SK-N-SH (cell line): ENCODE measurements at regions not wholly inside any gene's neighbourhood (a gene's known extent, or its start where the extent isn't known, plus 50 kb on each side); places are given as distances from the start of the nearest gene placed in this dataset.

Experiments used
- CTCF ChIA-PET: fragments of 300-600, 350-600 bp; formaldehyde crosslinking; extraction: SDS; loops from one replicate; lab custom pipeline; 2021; lab: Yijun Ruan, JAX
- POLR2A ChIA-PET: fragments of 350-600 bp; sonication (Branson Sonifier 250); formaldehyde crosslinking; extraction: SDS; loops from one replicate; lab custom pipeline; 2020; ENCODE audit warnings: antibody characterized with exemption, inconsistent platforms; lab: Yijun Ruan, JAX
- DNase-seq: peaks from one replicate; pipeline ENCODE4 v3.0.0; 2012
- H2AFZ ChIP-seq: fragments of 200-600 bp; sonication (generic); 2 replicates; pipeline ENCODE4 v1.8.1; 2016; ENCODE audit warnings: antibody characterized with exemption, mild to moderate bottlenecking, low read depth
- H3F3A ChIP-seq: fragments of 200-600 bp; sonication (generic); replicated peaks from 2 replicates; pipeline ENCODE3; 2016; ENCODE audit warnings: antibody characterized with exemption, mild to moderate bottlenecking; ENCODE audit not compliant: insufficient read depth
- H3K27ac ChIP-seq, 2 experiments: fragments of 200-500 bp in 1 of 2; fragments of 200-600 bp in 1 of 2; sonication (Bioruptor generic) in 1 of 2; sonication (generic), shearing (Covaris generic) in 1 of 2; 2 replicates each; pipeline versions ENCODE4 v1.5.1 to v1.6.1; 2014 to 2016; ENCODE audit warnings: low read depth in 2 of 2, inconsistent platforms in 1 of 2, low read length in 1 of 2, mild to moderate bottlenecking in 1 of 2, mixed read lengths in 1 of 2
- H3K27me3 ChIP-seq: fragments of 200-600 bp; sonication (generic), shearing (Covaris generic); 2 replicates; pipeline ENCODE4 v1.6.1; 2016; ENCODE audit warnings: mixed run types; ENCODE audit not compliant: insufficient read depth
- H3K36me3 ChIP-seq, 2 experiments: fragments of 200-500 bp in 1 of 2; fragments of 200-600 bp in 1 of 2; sonication (Bioruptor generic) in 1 of 2; sonication (generic) in 1 of 2; replicated peaks in 1 of 2; 2 replicates each; pipeline versions ENCODE3 to v1.5.1; 2014 to 2016; ENCODE audit warnings: low read length in 1 of 2, mild to moderate bottlenecking in 1 of 2; ENCODE audit not compliant: insufficient read depth in 2 of 2, control insufficient read depth in 1 of 2
- H3K4me1 ChIP-seq, 2 experiments: fragments of 200-500 bp in 1 of 2; fragments of 200-600 bp in 1 of 2; sonication (Bioruptor generic) in 1 of 2; sonication (generic), shearing (Covaris generic) in 1 of 2; 2 replicates each; pipeline versions ENCODE4 v1.5.1 to v1.6.1; 2014 to 2016; ENCODE audit warnings: low read depth in 1 of 2, low read length in 1 of 2, mixed run types in 1 of 2; ENCODE audit not compliant: insufficient read depth in 2 of 2, control insufficient read depth in 1 of 2
- H3K4me2 ChIP-seq: fragments of 200-600 bp; sonication (generic), shearing (Covaris generic); 2 replicates; pipeline ENCODE4 v1.6.1; 2017; ENCODE audit warnings: mixed run types
- H3K4me3 ChIP-seq, 2 experiments: fragments of 200-500 bp in 1 of 2; fragments of 200-600 bp in 1 of 2; sonication (Bioruptor generic) in 1 of 2; sonication (generic), shearing (Covaris generic) in 1 of 2; 2 replicates each; pipeline versions ENCODE4 v1.5.1 to v1.8.1; 2014 to 2016; ENCODE audit warnings: low read depth in 2 of 2, inconsistent platforms in 1 of 2, low read length in 1 of 2, mild to moderate bottlenecking in 1 of 2, mixed read lengths in 1 of 2, moderate library complexity in 1 of 2
- H3K79me2 ChIP-seq: fragments of 200-600 bp; sonication (generic); 2 replicates; pipeline ENCODE4 v1.8.1; 2017; ENCODE audit warnings: mild to moderate bottlenecking; ENCODE audit not compliant: insufficient read depth
- H3K9ac ChIP-seq: fragments of 200-600 bp; sonication (generic); 2 replicates; pipeline ENCODE4 v1.6.1; 2017; ENCODE audit warnings: mixed run types
- H3K9me2 ChIP-seq: fragments of 200-600 bp; sonication (generic); 2 replicates; pipeline ENCODE4 v1.6.1; 2017; ENCODE audit warnings: mixed run types
- H3K9me3 ChIP-seq: fragments of 200-600 bp; sonication (generic); 2 replicates; pipeline ENCODE4 v1.6.1; 2017; ENCODE audit warnings: mixed run types, mild to moderate bottlenecking, moderate library complexity
- H4K20me1 ChIP-seq: fragments of 200-600 bp; sonication (generic); 2 replicates; pipeline ENCODE4 v1.6.1; 2017; ENCODE audit warnings: mild to moderate bottlenecking, mixed run types; ENCODE audit not compliant: insufficient read depth
- FOXJ3 ChIP-seq: sonication (generic); formaldehyde crosslinking; IDR thresholded peaks from 2 replicates; pipeline ENCODE4 v1.5.1; 2020; ENCODE audit warnings: mild to moderate bottlenecking, missing genetic modification reagents
- FOXM1 ChIP-seq: IDR thresholded peaks from 2 replicates; pipeline ENCODE4 v1.4.0; 2012; ENCODE audit warnings: low read depth, mild to moderate bottlenecking
- JUND ChIP-seq: IDR thresholded peaks from 2 replicates; pipeline ENCODE4 v1.4.0; 2012
- MEF2A ChIP-seq: IDR thresholded peaks from 2 replicates; pipeline ENCODE4 v1.4.0; 2012; ENCODE audit warnings: low read depth, borderline replicate concordance
- MXI1 ChIP-seq: IDR thresholded peaks from 2 replicates; pipeline ENCODE4 v1.6.1; 2012; ENCODE audit warnings: mild to moderate bottlenecking, low read depth, low read length, improper control_type of control experiment
- NFIC ChIP-seq: IDR thresholded peaks from 2 replicates; pipeline ENCODE4 v1.4.0; 2012; ENCODE audit warnings: borderline replicate concordance
- RAD21 ChIP-seq: IDR thresholded peaks from 2 replicates; pipeline ENCODE4 v1.6.1; 2012; ENCODE audit warnings: mild to moderate bottlenecking, low read length
- RFX5 ChIP-seq: IDR thresholded peaks from 2 replicates; pipeline ENCODE4 v1.6.1; 2012; ENCODE audit warnings: mild to moderate bottlenecking, improper control_type of control experiment, low read length
- RXRA ChIP-seq: IDR thresholded peaks from 2 replicates; pipeline ENCODE4 v1.4.0; 2012; ENCODE audit warnings: low read depth, mild to moderate bottlenecking, borderline replicate concordance
- SIN3A ChIP-seq: IDR thresholded peaks from 2 replicates; pipeline ENCODE4 v1.6.1; 2012; ENCODE audit warnings: low read depth, mild to moderate bottlenecking, low read length, moderate library complexity, borderline replicate concordance
- SMC3 ChIP-seq: IDR thresholded peaks from 2 replicates; pipeline ENCODE4 v1.6.1; 2012; ENCODE audit warnings: low read depth, low read length, improper control_type of control experiment
- TCF12 ChIP-seq: IDR thresholded peaks from 2 replicates; pipeline ENCODE4 v1.4.0; 2012
- TEAD4 ChIP-seq: IDR thresholded peaks from 2 replicates; pipeline ENCODE4 v1.4.0; 2012; ENCODE audit warnings: mild to moderate bottlenecking, borderline replicate concordance; ENCODE audit not compliant: insufficient read depth
- YY1 ChIP-seq: IDR thresholded peaks from 2 replicates; pipeline ENCODE4 v1.4.0; 2012; ENCODE audit warnings: low read depth, mild to moderate bottlenecking
- WGBS: methylation state at CpG from one replicate; pipeline ENCODE4 v1.1.6; 2017; ENCODE audit warnings: low lambda C conversion rate; 5-methylcytosine and 5-hydroxymethylcytosine counted together
- TF ChIP-seq, protein P1 (sequence below): IDR thresholded peaks from 2 replicates; pipeline ENCODE4 v1.4.0; 2012; ENCODE audit warnings: low read depth
- TF ChIP-seq, protein P2 (sequence below): fragments of 150-350 bp; IDR thresholded peaks from 2 replicates; pipeline ENCODE4 v1.6.1; 2016; ENCODE audit warnings: mild to moderate bottlenecking, low read depth, low read length
- TF ChIP-seq, protein P3 (sequence below): IDR thresholded peaks from 2 replicates; pipeline ENCODE4 v1.4.0; 2012; ENCODE audit warnings: low read depth, borderline replicate concordance
- TF ChIP-seq, protein P4 (sequence below): IDR thresholded peaks from 2 replicates; pipeline ENCODE4 v1.6.1; 2012; ENCODE audit warnings: mild to moderate bottlenecking, low read depth, low read length, moderate library complexity
- TF ChIP-seq, protein P5 (sequence below): IDR thresholded peaks from 2 replicates; pipeline ENCODE4; 2012

DNA sequence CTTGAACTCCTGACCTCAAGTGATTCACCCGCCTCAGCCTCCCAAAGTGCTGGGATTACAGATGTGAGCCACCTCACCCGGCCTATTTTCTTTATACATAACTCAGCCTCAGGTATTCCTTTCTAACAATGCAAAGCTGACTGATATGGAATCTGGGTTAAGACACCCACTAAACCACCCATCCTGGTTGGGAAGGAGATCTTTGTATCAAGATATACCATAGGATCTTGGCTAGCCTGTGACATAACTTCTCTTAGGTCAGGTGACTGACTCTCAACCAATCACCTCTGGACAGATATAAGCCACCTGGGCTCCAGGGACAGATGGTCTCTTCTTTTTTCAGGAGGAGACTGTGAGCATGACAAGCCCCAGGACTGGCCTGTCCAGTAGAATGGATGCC is 51.2 kb upstream of the NKD1 start (continued):
- TF ChIP-seq TCF12 = no peak

DNA sequence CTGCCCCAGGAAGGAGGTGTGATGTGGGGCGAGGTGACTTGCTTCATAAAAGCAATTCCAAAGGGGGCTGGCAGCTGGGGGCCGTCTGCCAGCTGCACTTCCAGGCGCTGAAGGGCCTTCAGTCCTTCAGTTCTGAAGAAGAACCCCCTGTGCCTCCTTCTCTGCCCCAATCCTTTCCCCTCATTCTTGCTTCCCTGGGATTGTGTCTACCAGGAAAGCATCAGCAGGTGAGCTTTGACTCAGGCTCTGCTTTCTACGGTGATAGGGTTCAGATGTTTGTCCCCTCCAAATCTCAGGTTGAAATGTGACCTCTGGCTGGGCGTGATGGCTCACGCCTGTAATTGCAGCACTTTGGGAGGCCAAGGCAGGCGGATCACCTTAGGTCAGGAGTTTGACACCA is 52.5 kb upstream of the NKD1 start:
- DNase-seq = no peak
- no peaks in the 10 kb centered on the region for H3K27me3 ChIP-seq
- H4K20me1 ChIP-seq = no peaks in the 10 kb centered on the region
- POLR2A ChIA-PET = no interaction called here
- no peak overlapping the region for H3K4me2 ChIP-seq
- H3K79me2 ChIP-seq = no peaks in the 10 kb centered on the region
- no peak overlapping the region for H3K4me3 ChIP-seq
- no peak overlapping the region for H3K9ac ChIP-seq
- no peaks in the 10 kb centered on the region for H3K4me1 ChIP-seq
- H3K36me3 ChIP-seq = no peaks in the 10 kb centered on the region
- CTCF ChIA-PET = no interaction called here
- no peak for TF ChIP-seq MEF2A
- TF ChIP-seq, protein P1, sequence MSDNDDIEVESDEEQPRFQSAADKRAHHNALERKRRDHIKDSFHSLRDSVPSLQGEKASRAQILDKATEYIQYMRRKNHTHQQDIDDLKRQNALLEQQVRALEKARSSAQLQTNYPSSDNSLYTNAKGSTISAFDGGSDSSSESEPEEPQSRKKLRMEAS = no peak
- TF ChIP-seq, protein P2, sequence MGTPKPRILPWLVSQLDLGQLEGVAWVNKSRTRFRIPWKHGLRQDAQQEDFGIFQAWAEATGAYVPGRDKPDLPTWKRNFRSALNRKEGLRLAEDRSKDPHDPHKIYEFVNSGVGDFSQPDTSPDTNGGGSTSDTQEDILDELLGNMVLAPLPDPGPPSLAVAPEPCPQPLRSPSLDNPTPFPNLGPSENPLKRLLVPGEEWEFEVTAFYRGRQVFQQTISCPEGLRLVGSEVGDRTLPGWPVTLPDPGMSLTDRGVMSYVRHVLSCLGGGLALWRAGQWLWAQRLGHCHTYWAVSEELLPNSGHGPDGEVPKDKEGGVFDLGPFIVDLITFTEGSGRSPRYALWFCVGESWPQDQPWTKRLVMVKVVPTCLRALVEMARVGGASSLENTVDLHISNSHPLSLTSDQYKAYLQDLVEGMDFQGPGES = no peak
- TF ChIP-seq, protein P3, sequence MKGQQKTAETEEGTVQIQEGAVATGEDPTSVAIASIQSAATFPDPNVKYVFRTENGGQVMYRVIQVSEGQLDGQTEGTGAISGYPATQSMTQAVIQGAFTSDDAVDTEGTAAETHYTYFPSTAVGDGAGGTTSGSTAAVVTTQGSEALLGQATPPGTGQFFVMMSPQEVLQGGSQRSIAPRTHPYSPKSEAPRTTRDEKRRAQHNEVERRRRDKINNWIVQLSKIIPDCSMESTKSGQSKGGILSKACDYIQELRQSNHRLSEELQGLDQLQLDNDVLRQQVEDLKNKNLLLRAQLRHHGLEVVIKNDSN = no peak
- no peak for TF ChIP-seq FOXM1
- TF ChIP-seq, protein P4, sequence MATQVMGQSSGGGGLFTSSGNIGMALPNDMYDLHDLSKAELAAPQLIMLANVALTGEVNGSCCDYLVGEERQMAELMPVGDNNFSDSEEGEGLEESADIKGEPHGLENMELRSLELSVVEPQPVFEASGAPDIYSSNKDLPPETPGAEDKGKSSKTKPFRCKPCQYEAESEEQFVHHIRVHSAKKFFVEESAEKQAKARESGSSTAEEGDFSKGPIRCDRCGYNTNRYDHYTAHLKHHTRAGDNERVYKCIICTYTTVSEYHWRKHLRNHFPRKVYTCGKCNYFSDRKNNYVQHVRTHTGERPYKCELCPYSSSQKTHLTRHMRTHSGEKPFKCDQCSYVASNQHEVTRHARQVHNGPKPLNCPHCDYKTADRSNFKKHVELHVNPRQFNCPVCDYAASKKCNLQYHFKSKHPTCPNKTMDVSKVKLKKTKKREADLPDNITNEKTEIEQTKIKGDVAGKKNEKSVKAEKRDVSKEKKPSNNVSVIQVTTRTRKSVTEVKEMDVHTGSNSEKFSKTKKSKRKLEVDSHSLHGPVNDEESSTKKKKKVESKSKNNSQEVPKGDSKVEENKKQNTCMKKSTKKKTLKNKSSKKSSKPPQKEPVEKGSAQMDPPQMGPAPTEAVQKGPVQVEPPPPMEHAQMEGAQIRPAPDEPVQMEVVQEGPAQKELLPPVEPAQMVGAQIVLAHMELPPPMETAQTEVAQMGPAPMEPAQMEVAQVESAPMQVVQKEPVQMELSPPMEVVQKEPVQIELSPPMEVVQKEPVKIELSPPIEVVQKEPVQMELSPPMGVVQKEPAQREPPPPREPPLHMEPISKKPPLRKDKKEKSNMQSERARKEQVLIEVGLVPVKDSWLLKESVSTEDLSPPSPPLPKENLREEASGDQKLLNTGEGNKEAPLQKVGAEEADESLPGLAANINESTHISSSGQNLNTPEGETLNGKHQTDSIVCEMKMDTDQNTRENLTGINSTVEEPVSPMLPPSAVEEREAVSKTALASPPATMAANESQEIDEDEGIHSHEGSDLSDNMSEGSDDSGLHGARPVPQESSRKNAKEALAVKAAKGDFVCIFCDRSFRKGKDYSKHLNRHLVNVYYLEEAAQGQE = no peak
- no peak for TF ChIP-seq TEAD4
- no peak for TF ChIP-seq MXI1
- TF ChIP-seq JUND = no peak
- TF ChIP-seq RAD21 = no peak
- TF ChIP-seq RXRA = no peak
- no peak for TF ChIP-seq SMC3
- no peak for TF ChIP-seq FOXJ3 (CRISPR knock-in tag)
- no peak for TF ChIP-seq YY1
- TF ChIP-seq, protein P5, sequence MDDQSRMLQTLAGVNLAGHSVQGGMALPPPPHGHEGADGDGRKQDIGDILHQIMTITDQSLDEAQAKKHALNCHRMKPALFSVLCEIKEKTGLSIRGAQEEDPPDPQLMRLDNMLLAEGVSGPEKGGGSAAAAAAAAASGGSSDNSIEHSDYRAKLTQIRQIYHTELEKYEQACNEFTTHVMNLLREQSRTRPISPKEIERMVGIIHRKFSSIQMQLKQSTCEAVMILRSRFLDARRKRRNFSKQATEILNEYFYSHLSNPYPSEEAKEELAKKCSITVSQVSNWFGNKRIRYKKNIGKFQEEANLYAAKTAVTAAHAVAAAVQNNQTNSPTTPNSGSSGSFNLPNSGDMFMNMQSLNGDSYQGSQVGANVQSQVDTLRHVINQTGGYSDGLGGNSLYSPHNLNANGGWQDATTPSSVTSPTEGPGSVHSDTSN = no peak
- no peak for TF ChIP-seq SIN3A
- TF ChIP-seq RFX5 = no peak
- TF ChIP-seq NFIC = no peak
- no peaks in the 10 kb centered on the region for H3K9me2 ChIP-seq
- H3K9me3 ChIP-seq = no peaks in the 10 kb centered on the region
- no peaks in the 10 kb centered on the region for H3F3A ChIP-seq
- 35% methylated on average over 6 of the region's 7 CpGs for WGBS
- no peak overlapping the region for H2AFZ ChIP-seq
- no peak overlapping the region for H3K27ac ChIP-seq
